ENCODE measurements at regions not wholly inside any gene's neighbourhood (a gene's known extent, or its start where the extent isn't known, plus 50 kb on each side); places are given as distances from the start of the nearest gene placed in this dataset.

- TF ChIP-seq CTCF (IDR thresholded peaks at IDR 0.05 in 2 of 3, conservative IDR thresholded peaks at IDR 0.05 in 1 of 3; ENCODE audit: borderline replicate concordance in 1 of 3, insufficient read depth in 1 of 3, low read depth in 2 of 3, low read length in 2 of 3) (no peak), CBX3 (IDR thresholded peaks at IDR 0.05; ENCODE audit: low read depth) (no peak), REST (IDR thresholded peaks at IDR 0.05; ENCODE audit: low read depth) (no peak), CEBPB (IDR thresholded peaks at IDR 0.05; ENCODE audit: low read depth) (no peak), POLR2AphosphoS5 (IDR thresholded peaks at IDR 0.05; ENCODE audit: low read depth, low read length) (no peak), YY1 (IDR thresholded peaks at IDR 0.05; ENCODE audit: extremely low read depth, insufficient replicate concordance, low read depth, low read length) (no peak), FOSL1 (IDR thresholded peaks at IDR 0.05; ENCODE audit: low read depth) (no peak), MAX (IDR thresholded peaks at IDR 0.05) (no peak), ZFX (IDR thresholded peaks at IDR 0.05) (no peak), SRF (IDR thresholded peaks at IDR 0.05; ENCODE audit: low read depth) (no peak), RAD21 (IDR thresholded peaks at IDR 0.05; ENCODE audit: low read depth) (no peak), EZH2phosphoT487 (IDR thresholded peaks at IDR 0.05; ENCODE audit: borderline replicate concordance) (no peak), ATF3 (IDR thresholded peaks at IDR 0.05) (no peak)
These were observed 971.7 kb upstream of the NCAM2 start for GRCh38 chr21:20026543-20026942.

Data from HCT116 (cell line).